SK-N-SH (cell line): ENCODE measurements at regions not wholly inside any gene's neighbourhood (a gene's known extent, or its start where the extent isn't known, plus 50 kb on each side); places are given as distances from the start of the nearest gene placed in this dataset.
A peak's percentile ranks its signal among the peaks of the same experiment; 100 is the strongest.

Experiments
- CTCF ChIA-PET: fragments of 300-600, 350-600 bp; formaldehyde crosslinking; extraction: SDS; loops from one replicate; lab custom pipeline; 2021; lab: Yijun Ruan, JAX
- POLR2A ChIA-PET: fragments of 350-600 bp; sonication (Branson Sonifier 250); formaldehyde crosslinking; extraction: SDS; loops from one replicate; lab custom pipeline; 2020; ENCODE audit warnings: antibody characterized with exemption, inconsistent platforms; lab: Yijun Ruan, JAX
- DNase-seq: peaks from one replicate; pipeline ENCODE4 v3.0.0; 2012
- H2AFZ ChIP-seq: fragments of 200-600 bp; sonication (generic); 2 replicates; pipeline ENCODE4 v1.8.1; 2016; ENCODE audit warnings: antibody characterized with exemption, mild to moderate bottlenecking, low read depth
- H3F3A ChIP-seq: fragments of 200-600 bp; sonication (generic); replicated peaks from 2 replicates; pipeline ENCODE3; 2016; ENCODE audit warnings: antibody characterized with exemption, mild to moderate bottlenecking; ENCODE audit not compliant: insufficient read depth
- H3K27ac ChIP-seq, 2 experiments: fragments of 200-500 bp in 1 of 2; fragments of 200-600 bp in 1 of 2; sonication (Bioruptor generic) in 1 of 2; sonication (generic), shearing (Covaris generic) in 1 of 2; 2 replicates each; pipeline versions ENCODE4 v1.5.1 to v1.6.1; 2014 to 2016; ENCODE audit warnings: low read depth in 2 of 2, inconsistent platforms in 1 of 2, low read length in 1 of 2, mild to moderate bottlenecking in 1 of 2, mixed read lengths in 1 of 2
- H3K27me3 ChIP-seq: fragments of 200-600 bp; sonication (generic), shearing (Covaris generic); 2 replicates; pipeline ENCODE4 v1.6.1; 2016; ENCODE audit warnings: mixed run types; ENCODE audit not compliant: insufficient read depth
- H3K36me3 ChIP-seq, 2 experiments: fragments of 200-500 bp in 1 of 2; fragments of 200-600 bp in 1 of 2; sonication (Bioruptor generic) in 1 of 2; sonication (generic) in 1 of 2; replicated peaks in 1 of 2; 2 replicates each; pipeline versions ENCODE3 to v1.5.1; 2014 to 2016; ENCODE audit warnings: low read length in 1 of 2, mild to moderate bottlenecking in 1 of 2; ENCODE audit not compliant: insufficient read depth in 2 of 2, control insufficient read depth in 1 of 2
- H3K4me1 ChIP-seq, 2 experiments: fragments of 200-500 bp in 1 of 2; fragments of 200-600 bp in 1 of 2; sonication (Bioruptor generic) in 1 of 2; sonication (generic), shearing (Covaris generic) in 1 of 2; 2 replicates each; pipeline versions ENCODE4 v1.5.1 to v1.6.1; 2014 to 2016; ENCODE audit warnings: low read depth in 1 of 2, low read length in 1 of 2, mixed run types in 1 of 2; ENCODE audit not compliant: insufficient read depth in 2 of 2, control insufficient read depth in 1 of 2
- H3K4me2 ChIP-seq: fragments of 200-600 bp; sonication (generic), shearing (Covaris generic); 2 replicates; pipeline ENCODE4 v1.6.1; 2017; ENCODE audit warnings: mixed run types
- H3K4me3 ChIP-seq, 2 experiments: fragments of 200-500 bp in 1 of 2; fragments of 200-600 bp in 1 of 2; sonication (Bioruptor generic) in 1 of 2; sonication (generic), shearing (Covaris generic) in 1 of 2; 2 replicates each; pipeline versions ENCODE4 v1.5.1 to v1.8.1; 2014 to 2016; ENCODE audit warnings: low read depth in 2 of 2, inconsistent platforms in 1 of 2, low read length in 1 of 2, mild to moderate bottlenecking in 1 of 2, mixed read lengths in 1 of 2, moderate library complexity in 1 of 2
- H3K79me2 ChIP-seq: fragments of 200-600 bp; sonication (generic); 2 replicates; pipeline ENCODE4 v1.8.1; 2017; ENCODE audit warnings: mild to moderate bottlenecking; ENCODE audit not compliant: insufficient read depth
- H3K9ac ChIP-seq: fragments of 200-600 bp; sonication (generic); 2 replicates; pipeline ENCODE4 v1.6.1; 2017; ENCODE audit warnings: mixed run types
- H3K9me2 ChIP-seq: fragments of 200-600 bp; sonication (generic); 2 replicates; pipeline ENCODE4 v1.6.1; 2017; ENCODE audit warnings: mixed run types
- H3K9me3 ChIP-seq: fragments of 200-600 bp; sonication (generic); 2 replicates; pipeline ENCODE4 v1.6.1; 2017; ENCODE audit warnings: mixed run types, mild to moderate bottlenecking, moderate library complexity
- H4K20me1 ChIP-seq: fragments of 200-600 bp; sonication (generic); 2 replicates; pipeline ENCODE4 v1.6.1; 2017; ENCODE audit warnings: mild to moderate bottlenecking, mixed run types; ENCODE audit not compliant: insufficient read depth
- CHD2 ChIP-seq: fragments of 150-350 bp; IDR thresholded peaks from 2 replicates; pipeline ENCODE4 v1.6.1; 2018; ENCODE audit warnings: low read length; ENCODE audit not compliant: partially characterized antibody
- EP300 ChIP-seq, 2 experiments: IDR thresholded peaks; 2 replicates each; pipeline versions ENCODE4 v1.4.0 to v1.6.1; 2012; ENCODE audit warnings: borderline replicate concordance in 1 of 2, low read depth in 1 of 2, low read length in 1 of 2
- EZH2phosphoT487 ChIP-seq: fragments of 200-600 bp; sonication (generic); IDR thresholded peaks from 2 replicates; pipeline ENCODE4 v1.6.1; 2017; ENCODE audit warnings: low read depth, mixed run types, mild to moderate bottlenecking, antibody characterized with exemption, moderate library complexity, borderline replicate concordance
- FOXM1 ChIP-seq: IDR thresholded peaks from 2 replicates; pipeline ENCODE4 v1.4.0; 2012; ENCODE audit warnings: low read depth, mild to moderate bottlenecking
- GATA2 ChIP-seq: sonication (generic); formaldehyde crosslinking; IDR thresholded peaks from 2 replicates; pipeline ENCODE4 v1.5.0; 2020; ENCODE audit warnings: mild to moderate bottlenecking, missing genetic modification reagents
- JUND ChIP-seq: IDR thresholded peaks from 2 replicates; pipeline ENCODE4 v1.4.0; 2012
- PBX3 ChIP-seq: IDR thresholded peaks from 2 replicates; pipeline ENCODE4; 2012
- POLR2AphosphoS5 ChIP-seq: IDR thresholded peaks from 2 replicates; pipeline ENCODE4 v1.6.1; 2012; ENCODE audit warnings: low read depth, low read length
- RAD21 ChIP-seq: IDR thresholded peaks from 2 replicates; pipeline ENCODE4 v1.6.1; 2012; ENCODE audit warnings: mild to moderate bottlenecking, low read length
- RCOR1 ChIP-seq: fragments of 150-350 bp; IDR thresholded peaks from 2 replicates; pipeline ENCODE4 v1.6.1; 2017; ENCODE audit warnings: antibody characterized with exemption, low read length
- RXRA ChIP-seq: IDR thresholded peaks from 2 replicates; pipeline ENCODE4 v1.4.0; 2012; ENCODE audit warnings: low read depth, mild to moderate bottlenecking, borderline replicate concordance
- SMC3 ChIP-seq: IDR thresholded peaks from 2 replicates; pipeline ENCODE4 v1.6.1; 2012; ENCODE audit warnings: low read depth, low read length, improper control_type of control experiment
- USF1 ChIP-seq: IDR thresholded peaks from 2 replicates; pipeline ENCODE4 v1.4.0; 2012; ENCODE audit warnings: low read depth, borderline replicate concordance
- USF2 ChIP-seq: fragments of 150-350 bp; IDR thresholded peaks from 2 replicates; pipeline ENCODE4 v1.6.1; 2017; ENCODE audit warnings: antibody characterized with exemption, low read length, low read depth, borderline replicate concordance
- ZBTB33 ChIP-seq: IDR thresholded peaks from 2 replicates; pipeline ENCODE4 v1.4.0; 2012; ENCODE audit warnings: low read depth, borderline replicate concordance
- WGBS: methylation state at CpG from one replicate; pipeline ENCODE4 v1.1.6; 2017; ENCODE audit warnings: low lambda C conversion rate; 5-methylcytosine and 5-hydroxymethylcytosine counted together

- H3K27ac ChIP-seq: peak overlapping the region in 1 of 2 experiments; percentile 69; a peak in 1 of 4 replicates
Measured at GRCh38 chr1:83747853-83748482, 251.0 kb downstream of the TTLL7 start.

More at GRCh38 chr1:83747853-83748482, 251.0 kb downstream of the TTLL7 start:
- Histone ChIP-seq H3K9me2 (no peaks in the 10 kb centered on the region), H3K27me3 (no peaks in the 10 kb centered on the region), H3K9me3 (no peaks in the 10 kb centered on the region), H4K20me1 (no peaks in the 10 kb centered on the region), H2AFZ (no peak overlapping the region), H3K9ac (no peak overlapping the region)
- ChIA-PET POLR2A (no interaction called here), CTCF (no interaction called here)
- peak; percentile 19 for DNase-seq
- TF ChIP-seq SMC3 (no peak), ZBTB33 (no peak), RAD21 (peak; percentile 18; the same call in 1 of the 2 replicates), CHD2 (no peak), RXRA (no peak), EZH2phosphoT487 (no peak), EP300 (IDR thresholded peaks at IDR 0.05; ENCODE audit: borderline replicate concordance in 1 of 2, low read depth in 1 of 2, low read length in 1 of 2) (no peak; a peak in 1 of 4 replicates), RCOR1 (no peak), JUND (no peak), GATA2 (CRISPR knock-in tag) (peak; percentile 57), POLR2AphosphoS5 (no peak), FOXM1 (no peak), USF1 (no peak), USF2 (no peak), PBX3 (no peak)
- TF ChIP-seq, all 33 proteins: peak for 2
- 18% methylated on average over 4 of the region's 4 CpGs for WGBS
- Histone ChIP-seq H3K4me2 (no peak overlapping the region), H3K4me3 (no peak overlapping the region), H3K36me3 (no peaks in the 10 kb centered on the region), H3K79me2 (no peaks in the 10 kb centered on the region), H3F3A (no peaks in the 10 kb centered on the region), H3K4me1 (peaks cover 0 to 8% of the 10 kb centered on the region in 2 experiments; a peak in 2 of 4 replicates)
